MM.1S (cell line): ENCODE measurements at regions not wholly inside any gene's neighbourhood (a gene's known extent, or its start where the extent isn't known, plus 50 kb on each side); places are given as distances from the start of the nearest gene placed in this dataset.

Experiments used
- CTCF ChIP-seq: fragments of 300-600 bp; sonication (generic); IDR thresholded peaks from 2 replicates; pipeline ENCODE4 v1.5.1; 2016; ENCODE audit warnings: antibody characterized with exemption, low read length, mixed read lengths
- EZH2 ChIP-seq: fragments of 300-600 bp; sonication (generic); optimal IDR thresholded peaks from 2 replicates; pipeline ENCODE3; 2017; ENCODE audit warnings: low read depth, mild to moderate bottlenecking, antibody characterized with exemption, low read length, mixed read lengths
- EZH2phosphoT487 ChIP-seq: fragments of 300-600 bp; sonication (generic); IDR thresholded peaks from 2 replicates; pipeline ENCODE4 v1.6.1; 2018; ENCODE audit warnings: antibody characterized with exemption, low read length

GRCh38 chr4:100688368-100688767, 170.5 kb upstream of the EMCN start:
- TF ChIP-seq CTCF (no peak), EZH2 (no peak), EZH2phosphoT487 (no peak)
